ENCODE measurements at regions not wholly inside any gene's neighbourhood (a gene's known extent, or its start where the extent isn't known, plus 50 kb on each side); places are given as distances from the start of the nearest gene placed in this dataset.

DNA sequence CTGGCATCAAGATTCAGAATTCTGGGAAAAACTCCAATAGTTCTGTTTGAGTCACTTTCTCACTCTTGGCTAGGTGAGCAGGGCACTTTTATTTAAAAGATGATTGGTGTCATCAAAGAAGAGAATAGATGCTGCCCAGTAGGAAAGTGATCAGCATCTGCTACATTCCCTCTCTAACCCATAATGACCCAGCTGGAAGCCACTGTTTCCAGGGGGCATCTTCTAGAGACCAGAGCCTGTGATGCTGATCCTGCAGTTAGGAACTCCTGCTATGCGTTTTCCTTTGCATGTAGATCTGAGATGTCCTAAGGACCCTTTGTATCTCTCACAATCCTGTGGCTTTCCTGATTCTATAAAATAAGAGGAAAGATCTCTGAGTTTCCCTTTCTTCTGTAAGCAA, 79.9 kb upstream of the TMTC1 start:
- no peak for DNase-seq
- TF ChIP-seq GATA1 (IDR thresholded peaks at IDR 0.05; ENCODE audit: low read depth, low read length) (no peak), POLR2A (IDR thresholded peaks at IDR 0.05; ENCODE audit: low read length) (no peak)

DNA sequence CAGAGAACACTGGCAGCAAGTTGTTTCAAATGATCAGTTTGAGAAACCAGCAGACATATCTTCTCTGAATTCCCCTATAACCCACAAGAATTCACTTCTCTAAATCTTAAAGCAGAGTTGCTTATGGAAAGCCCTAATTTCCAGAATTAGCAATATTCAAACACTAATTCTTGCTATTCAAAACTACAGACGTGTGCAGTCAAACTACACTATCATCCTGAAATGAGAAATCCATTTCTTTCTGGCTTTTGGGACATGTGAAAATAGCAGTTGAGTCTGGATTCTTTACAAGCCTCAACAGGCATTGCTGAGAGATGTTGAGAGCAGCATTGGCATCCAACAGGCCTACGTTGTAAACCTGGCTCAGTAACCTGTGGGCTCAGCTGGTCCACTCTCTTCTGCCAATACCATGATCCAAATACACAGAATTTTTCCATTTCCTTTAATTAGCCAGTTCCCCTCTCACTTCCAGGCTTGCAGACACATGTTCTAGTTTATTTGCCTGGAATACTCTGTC, 74.6 kb upstream of the TMTC1 start:
- no peak for DNase-seq

DNA sequence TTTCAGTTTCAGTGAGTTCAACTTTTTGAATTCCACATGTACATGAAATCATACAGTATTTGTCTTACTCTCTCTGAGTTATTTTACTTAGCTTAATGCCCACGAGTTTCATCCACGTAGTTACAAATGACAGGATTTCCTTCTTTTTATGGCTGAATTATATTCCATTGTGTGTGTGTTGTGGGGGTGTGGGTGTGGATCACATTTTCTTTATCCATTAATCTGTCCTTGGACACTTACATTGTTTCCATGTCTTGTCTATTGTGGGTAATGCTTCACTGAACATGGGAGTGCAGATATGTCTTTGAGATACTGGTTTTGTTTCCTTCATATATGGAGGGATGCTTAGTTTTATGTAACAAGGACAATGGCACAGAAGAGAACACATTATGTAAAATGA, 63.5 kb upstream of the TMTC1 start:
- TF ChIP-seq POLR2A (IDR thresholded peaks at IDR 0.05; ENCODE audit: low read length) (no peak), GATA1 (IDR thresholded peaks at IDR 0.05; ENCODE audit: low read depth, low read length) (no peak)
- no peak for DNase-seq

More for the DNA sequence above, 74.6 kb upstream of the TMTC1 start:
- TF ChIP-seq POLR2A (IDR thresholded peaks at IDR 0.05; ENCODE audit: low read length) (no peak), GATA1 (IDR thresholded peaks at IDR 0.05; ENCODE audit: low read depth, low read length) (no peak)

DNA sequence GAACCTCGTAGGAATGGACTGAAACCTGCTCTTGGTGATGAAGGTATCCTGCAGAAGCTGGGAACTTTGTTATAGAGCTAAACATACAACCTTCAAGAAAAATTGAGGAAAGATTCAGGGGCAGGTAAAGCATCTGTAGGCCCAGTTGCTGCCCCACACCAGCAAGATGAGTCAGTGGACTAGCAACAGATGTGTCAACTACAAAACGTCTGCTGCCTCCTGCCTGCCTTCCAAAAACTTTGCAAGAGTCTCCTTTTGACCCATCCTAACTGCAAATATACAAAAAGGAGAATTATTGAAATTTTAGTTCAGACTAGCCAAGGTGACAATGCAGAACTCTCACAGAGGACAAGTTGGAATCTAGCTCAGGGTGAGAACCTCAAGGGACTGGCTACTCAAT, 60.9 kb upstream of the TMTC1 start:
- DNase-seq, result no peak
- no peak for TF ChIP-seq GATA1 (IDR thresholded peaks at IDR 0.05; ENCODE audit: low read depth, low read length)
- TF ChIP-seq POLR2A (IDR thresholded peaks at IDR 0.05; ENCODE audit: low read length), result no peak

DNA sequence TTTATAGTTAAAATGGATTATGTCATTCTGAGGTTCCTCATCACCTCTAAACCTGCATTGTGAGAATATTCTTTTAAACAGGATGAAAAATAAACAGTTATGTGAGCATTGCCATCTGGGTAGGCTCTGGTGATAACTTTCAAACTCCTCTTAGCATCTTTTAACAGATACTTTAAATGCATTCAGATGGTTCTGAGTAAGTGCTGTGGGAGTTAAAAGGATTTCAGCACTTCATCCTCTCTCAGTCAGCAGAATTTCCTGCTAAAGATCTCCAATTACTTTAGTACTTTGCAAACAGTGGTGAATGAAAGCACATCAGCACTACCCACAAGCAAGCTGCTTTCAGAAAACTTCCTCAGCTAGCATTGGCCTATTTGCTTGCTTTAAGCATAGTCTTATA, 59.3 kb upstream of the TMTC1 start:
- TF ChIP-seq GATA1 (IDR thresholded peaks at IDR 0.05; ENCODE audit: low read depth, low read length), result no peak
- TF ChIP-seq POLR2A (IDR thresholded peaks at IDR 0.05; ENCODE audit: low read length), result no peak
- DNase-seq, result no peak

DNA sequence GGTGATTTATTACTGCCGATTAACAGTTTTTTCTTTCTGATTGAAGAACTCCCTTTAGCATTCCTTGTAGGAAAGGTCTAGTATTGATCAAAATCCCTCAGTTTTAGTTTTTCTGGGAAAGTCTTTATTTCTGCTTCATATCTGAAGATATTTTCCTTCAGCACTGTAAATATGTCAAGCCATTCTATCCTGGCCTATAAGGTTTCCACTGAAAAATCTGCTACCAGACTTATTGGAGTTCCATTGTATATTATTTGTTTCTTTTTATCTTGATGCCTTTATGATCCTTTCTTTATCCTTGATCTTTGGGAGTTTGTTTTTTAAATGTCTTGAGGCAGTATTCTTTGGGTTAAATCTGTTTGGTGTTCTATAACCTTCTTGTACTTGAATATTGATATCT, 55.0 kb upstream of the TMTC1 start:
- no peak for DNase-seq
- TF ChIP-seq POLR2A (IDR thresholded peaks at IDR 0.05; ENCODE audit: low read length) (no peak), GATA1 (IDR thresholded peaks at IDR 0.05; ENCODE audit: low read depth, low read length) (no peak)
